ENCODE measurements at regions not wholly inside any gene's neighbourhood (a gene's known extent, or its start where the extent isn't known, plus 50 kb on each side); places are given as distances from the start of the nearest gene placed in this dataset.

- no peak for TF ChIP-seq ZBTB4 (CRISPR knock-in tag; IDR thresholded peaks at IDR 0.05)
- TF ChIP-seq NFYA (IDR thresholded peaks at IDR 0.05; ENCODE audit: borderline replicate concordance, low read depth, low read length), result no peak
- TF ChIP-seq ZBED1 (IDR thresholded peaks at IDR 0.05; ENCODE audit: borderline replicate concordance), result no peak
- no peak for TF ChIP-seq REST (IDR thresholded peaks at IDR 0.05; ENCODE audit: low read depth, low read length)
- TF ChIP-seq ELK1 (IDR thresholded peaks at IDR 0.05; ENCODE audit: low read depth, low read length), result no peak
Measured at GRCh38 chr5:142399891-142400290, 75.1 kb upstream of the SPRY4 start (continued).

Data from GM12878 (cell line).